ENCODE measurements at regions not wholly inside any gene's neighbourhood (a gene's known extent, or its start where the extent isn't known, plus 50 kb on each side); places are given as distances from the start of the nearest gene placed in this dataset.
A peak's percentile ranks its signal among the peaks of the same experiment; 100 is the strongest.

- no peak overlapping the region for H3K27ac Mint-ChIP-seq
- H3K27me3 Mint-ChIP-seq: no peaks in the 10 kb centered on the region
- H3K4me1 Mint-ChIP-seq: peaks cover 18% of the 10 kb centered on the region
- DNase-seq: no peak
- H3K36me3 Mint-ChIP-seq: no peaks in the 10 kb centered on the region
- no peaks in the 10 kb centered on the region for H3K9me3 Mint-ChIP-seq
- no peak overlapping the region for H3K4me3 Mint-ChIP-seq
Measured at GRCh38 chr2:12436935-12437561, 279.7 kb upstream of the TRIB2 start.

- no peak overlapping the region for H3K4me3 Mint-ChIP-seq
- no peaks in the 10 kb centered on the region for H3K36me3 Mint-ChIP-seq
Measured at GRCh38 chr2:12440731-12441130, 276.0 kb upstream of the TRIB2 start.

GRCh38 chr2:12441750-12442475 is 274.8 kb upstream of the TRIB2 start:
- Mint-ChIP-seq H3K27me3 (no peaks in the 10 kb centered on the region), H3K27ac (no peak overlapping the region), H3K36me3 (no peaks in the 10 kb centered on the region), H3K4me1 (peaks cover 10% of the 10 kb centered on the region), H3K9me3 (no peaks in the 10 kb centered on the region), H3K4me3 (no peak overlapping the region)
- DNase-seq: no peak

More at GRCh38 chr2:12440731-12441130, 276.0 kb upstream of the TRIB2 start:
- peaks cover 19% of the 10 kb centered on the region for H3K4me1 Mint-ChIP-seq
- H3K27me3 Mint-ChIP-seq: no peaks in the 10 kb centered on the region
- no peaks in the 10 kb centered on the region for H3K9me3 Mint-ChIP-seq
- no peak for DNase-seq
- no peak overlapping the region for H3K27ac Mint-ChIP-seq

GRCh38 chr2:12442476-12442847 is 274.3 kb upstream of the TRIB2 start:
- Mint-ChIP-seq H3K4me3 (no peak overlapping the region), H3K4me1 (peaks cover 8% of the 10 kb centered on the region), H3K36me3 (no peaks in the 10 kb centered on the region), H3K9me3 (no peaks in the 10 kb centered on the region), H3K27me3 (no peaks in the 10 kb centered on the region), H3K27ac (no peak overlapping the region)
- no peak for DNase-seq

- peak; percentile 4 for DNase-seq
- Mint-ChIP-seq H3K4me3 (no peak overlapping the region), H3K4me1 (peaks cover 21% of the 10 kb centered on the region), H3K27ac (no peak overlapping the region), H3K9me3 (no peaks in the 10 kb centered on the region), H3K36me3 (peaks cover 2% of the 10 kb centered on the region), H3K27me3 (no peaks in the 10 kb centered on the region)
Measured at GRCh38 chr2:12448846-12449505, 267.8 kb upstream of the TRIB2 start.

GRCh38 chr2:12451726-12452125 is 265.0 kb upstream of the TRIB2 start:
- Mint-ChIP-seq H3K27me3 (no peaks in the 10 kb centered on the region), H3K9me3 (no peaks in the 10 kb centered on the region), H3K36me3 (peaks cover 2% of the 10 kb centered on the region), H3K4me1 (peaks cover 28% of the 10 kb centered on the region), H3K27ac (peak overlapping the region; percentile 38), H3K4me3 (peak overlapping the region; percentile 40)
- no peak for DNase-seq

GRCh38 chr2:12452185-12452584 is 264.6 kb upstream of the TRIB2 start:
- Mint-ChIP-seq H3K4me3 (no peak overlapping the region), H3K27ac (peak overlapping the region; percentile 38), H3K36me3 (peaks cover 2% of the 10 kb centered on the region), H3K9me3 (no peaks in the 10 kb centered on the region), H3K27me3 (no peaks in the 10 kb centered on the region), H3K4me1 (peaks cover 33% of the 10 kb centered on the region)
- no peak for DNase-seq

GRCh38 chr2:12453731-12454130 is 263.0 kb upstream of the TRIB2 start:
- H3K27ac Mint-ChIP-seq: no peak overlapping the region
- H3K4me1 Mint-ChIP-seq: peaks cover 33% of the 10 kb centered on the region
- H3K36me3 Mint-ChIP-seq: peaks cover 2% of the 10 kb centered on the region
- no peaks in the 10 kb centered on the region for H3K27me3 Mint-ChIP-seq
- H3K4me3 Mint-ChIP-seq: no peak overlapping the region
- no peaks in the 10 kb centered on the region for H3K9me3 Mint-ChIP-seq
- no peak for DNase-seq

GRCh38 chr2:12455661-12456060 is 261.1 kb upstream of the TRIB2 start:
- no peaks in the 10 kb centered on the region for H3K27me3 Mint-ChIP-seq
- H3K4me3 Mint-ChIP-seq: no peak overlapping the region
- H3K27ac Mint-ChIP-seq: no peak overlapping the region

GRCh38 chr2:12456293-12457106 is 260.2 kb upstream of the TRIB2 start:
- Mint-ChIP-seq H3K27me3 (no peaks in the 10 kb centered on the region), H3K4me3 (peak overlapping the region; percentile 74), H3K4me1 (peaks cover 25% of the 10 kb centered on the region), H3K36me3 (peaks cover 2% of the 10 kb centered on the region), H3K9me3 (peaks cover 6% of the 10 kb centered on the region), H3K27ac (peak overlapping the region; percentile 95)
- DNase-seq: peak; percentile 68

More at GRCh38 chr2:12455661-12456060, 261.1 kb upstream of the TRIB2 start:
- no peak for DNase-seq
- Mint-ChIP-seq H3K4me1 (peaks cover 27% of the 10 kb centered on the region), H3K36me3 (peaks cover 2% of the 10 kb centered on the region), H3K9me3 (no peaks in the 10 kb centered on the region)

GRCh38 chr2:12457831-12458230 is 258.9 kb upstream of the TRIB2 start:
- Mint-ChIP-seq H3K9me3 (peaks cover 10% of the 10 kb centered on the region), H3K27me3 (no peaks in the 10 kb centered on the region), H3K4me3 (no peak overlapping the region), H3K36me3 (no peaks in the 10 kb centered on the region), H3K27ac (no peak overlapping the region), H3K4me1 (peaks cover 13% of the 10 kb centered on the region)
- DNase-seq: no peak

GRCh38 chr2:12463189-12463588 is 253.5 kb upstream of the TRIB2 start:
- Mint-ChIP-seq H3K4me1 (peaks cover 7% of the 10 kb centered on the region), H3K27ac (no peak overlapping the region), H3K9me3 (peaks cover 12% of the 10 kb centered on the region), H3K27me3 (no peaks in the 10 kb centered on the region), H3K36me3 (no peaks in the 10 kb centered on the region), H3K4me3 (no peak overlapping the region)
- DNase-seq: no peak

- H3K36me3 Mint-ChIP-seq: no peaks in the 10 kb centered on the region
- no peak for DNase-seq
Measured at GRCh38 chr2:12465631-12466135, 251.1 kb upstream of the TRIB2 start.

GRCh38 chr2:12467303-12467702 is 249.4 kb upstream of the TRIB2 start:
- H3K27ac Mint-ChIP-seq: no peak overlapping the region
- H3K4me3 Mint-ChIP-seq: no peak overlapping the region
- H3K4me1 Mint-ChIP-seq: peaks cover 7% of the 10 kb centered on the region
- no peak for DNase-seq
- peaks cover 1% of the 10 kb centered on the region for H3K36me3 Mint-ChIP-seq
- no peaks in the 10 kb centered on the region for H3K27me3 Mint-ChIP-seq
- peaks cover 4% of the 10 kb centered on the region for H3K9me3 Mint-ChIP-seq

More at GRCh38 chr2:12465631-12466135, 251.1 kb upstream of the TRIB2 start:
- H3K27ac Mint-ChIP-seq: no peak overlapping the region
- H3K4me3 Mint-ChIP-seq: no peak overlapping the region
- H3K27me3 Mint-ChIP-seq: no peaks in the 10 kb centered on the region
- H3K4me1 Mint-ChIP-seq: peaks cover 7% of the 10 kb centered on the region
- peaks cover 12% of the 10 kb centered on the region for H3K9me3 Mint-ChIP-seq

GRCh38 chr2:12469141-12469561 is 247.6 kb upstream of the TRIB2 start:
- no peak overlapping the region for H3K27ac Mint-ChIP-seq
- no peaks in the 10 kb centered on the region for H3K27me3 Mint-ChIP-seq
- peaks cover 6% of the 10 kb centered on the region for H3K9me3 Mint-ChIP-seq
- peaks cover 7% of the 10 kb centered on the region for H3K4me1 Mint-ChIP-seq
- H3K4me3 Mint-ChIP-seq: no peak overlapping the region
- peaks cover 1% of the 10 kb centered on the region for H3K36me3 Mint-ChIP-seq
- no peak for DNase-seq

All from activated naive CD8-positive, alpha-beta T cell treated with anti-CD3 and anti-CD28 coated beads for 36 hours (primary cell).